Astrocyte of the spinal cord (primary cell): ENCODE measurements at regions not wholly inside any gene's neighbourhood (a gene's known extent, or its start where the extent isn't known, plus 50 kb on each side); places are given as distances from the start of the nearest gene placed in this dataset.

Experiments
- DNase-seq: peaks from one replicate; pipeline ENCODE4 v3.0.0; 2011; ENCODE audit warnings: low read depth, low spot score
- H3K4me3 ChIP-seq: 2 replicates; pipeline ENCODE4 v1.5.1; 2011; ENCODE audit warnings: low read depth, mild to moderate bottlenecking, low read length, moderate library complexity
- in situ Hi-C: cut with HindIII; loops from 2 replicates; pipeline ENCODE4 v1.10.0; 2017; ENCODE audit warnings: low sequenced_read_pairs
- TF ChIP-seq, protein P1 (sequence below): IDR thresholded peaks from 2 replicates; pipeline ENCODE4 v1.5.1; 2012; ENCODE audit warnings: low read depth, mild to moderate bottlenecking, low read length, inconsistent platforms

DNA sequence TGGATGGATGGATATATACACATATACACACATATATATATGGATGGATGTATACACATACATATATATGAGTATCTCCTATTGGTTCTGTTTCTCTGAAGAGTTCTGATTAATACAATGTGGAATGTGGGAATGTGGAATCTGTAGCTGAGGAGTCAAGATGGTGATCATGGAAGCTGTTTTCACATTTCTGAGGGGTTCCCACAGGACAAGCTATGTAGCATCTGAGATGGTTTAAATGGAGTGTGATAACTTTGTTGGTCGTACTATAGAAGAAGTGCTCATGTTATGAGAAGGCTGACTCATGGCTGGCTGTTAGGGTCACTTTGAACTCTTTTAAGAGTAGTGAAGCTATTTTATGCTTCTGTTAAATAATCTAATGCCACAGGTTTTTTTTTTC, 279.7 kb downstream of the MEIS1 start:
- H3K4me3 ChIP-seq: no peak overlapping the region
- in situ Hi-C loops: no loop called here
- TF ChIP-seq, protein P1, sequence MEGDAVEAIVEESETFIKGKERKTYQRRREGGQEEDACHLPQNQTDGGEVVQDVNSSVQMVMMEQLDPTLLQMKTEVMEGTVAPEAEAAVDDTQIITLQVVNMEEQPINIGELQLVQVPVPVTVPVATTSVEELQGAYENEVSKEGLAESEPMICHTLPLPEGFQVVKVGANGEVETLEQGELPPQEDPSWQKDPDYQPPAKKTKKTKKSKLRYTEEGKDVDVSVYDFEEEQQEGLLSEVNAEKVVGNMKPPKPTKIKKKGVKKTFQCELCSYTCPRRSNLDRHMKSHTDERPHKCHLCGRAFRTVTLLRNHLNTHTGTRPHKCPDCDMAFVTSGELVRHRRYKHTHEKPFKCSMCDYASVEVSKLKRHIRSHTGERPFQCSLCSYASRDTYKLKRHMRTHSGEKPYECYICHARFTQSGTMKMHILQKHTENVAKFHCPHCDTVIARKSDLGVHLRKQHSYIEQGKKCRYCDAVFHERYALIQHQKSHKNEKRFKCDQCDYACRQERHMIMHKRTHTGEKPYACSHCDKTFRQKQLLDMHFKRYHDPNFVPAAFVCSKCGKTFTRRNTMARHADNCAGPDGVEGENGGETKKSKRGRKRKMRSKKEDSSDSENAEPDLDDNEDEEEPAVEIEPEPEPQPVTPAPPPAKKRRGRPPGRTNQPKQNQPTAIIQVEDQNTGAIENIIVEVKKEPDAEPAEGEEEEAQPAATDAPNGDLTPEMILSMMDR: no peak
- peak; percentile 46 for DNase-seq

DNA sequence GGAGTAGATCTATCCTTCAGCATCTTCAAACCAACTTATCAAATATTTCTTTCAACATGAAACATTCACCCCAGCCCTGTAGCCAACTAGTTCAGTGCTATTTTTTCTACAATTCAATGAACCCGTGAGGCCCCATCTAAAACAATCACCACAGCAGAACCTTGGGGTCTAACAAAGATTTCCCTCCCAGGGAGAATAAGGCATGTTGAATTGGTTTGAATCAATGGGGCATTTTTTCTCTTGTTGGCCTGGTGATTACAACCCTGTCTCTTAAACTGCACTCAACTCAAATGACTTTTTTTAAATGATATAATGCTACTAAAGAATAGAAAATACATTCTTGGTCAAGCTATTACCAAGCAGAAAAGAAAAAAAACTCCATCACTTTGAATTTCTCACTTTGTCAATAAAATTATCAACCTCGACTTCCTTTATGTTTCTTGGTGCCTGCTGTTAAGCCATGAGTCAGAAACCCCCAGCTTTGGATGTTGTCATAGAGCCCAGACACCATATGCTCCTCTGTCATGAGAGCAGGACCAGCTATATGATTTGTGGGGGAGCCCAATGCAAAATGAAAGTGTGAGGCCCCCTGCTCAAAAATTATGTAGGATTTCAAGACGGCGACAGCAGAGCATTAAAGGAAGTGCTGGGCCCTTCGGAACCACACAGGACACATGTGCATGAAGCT, 282.4 kb downstream of the MEIS1 start:
- TF ChIP-seq, protein P1: no peak
- peak; percentile 75 for DNase-seq
- in situ Hi-C loops: no loop called here
- no peak overlapping the region for H3K4me3 ChIP-seq

DNA sequence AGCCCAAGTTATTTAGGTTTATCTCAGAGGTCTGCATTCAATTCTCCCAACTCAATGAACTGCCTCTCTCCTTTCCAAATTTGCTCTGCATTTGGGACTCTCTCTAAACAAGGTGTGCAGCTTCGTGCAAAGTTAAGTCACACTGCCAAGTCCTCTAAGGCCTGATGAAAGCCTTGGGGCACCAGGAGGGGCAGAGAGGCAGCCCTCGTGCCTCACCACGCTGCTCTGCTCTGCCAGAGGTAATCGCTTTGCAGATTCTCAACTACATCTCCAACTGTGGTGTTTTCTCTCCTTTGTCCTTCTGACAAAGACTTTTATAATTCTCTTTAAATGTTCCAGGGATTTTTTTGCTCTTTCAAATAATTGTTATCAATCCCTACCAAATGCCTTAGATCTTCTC, 283.0 kb downstream of the MEIS1 start:
- no peak overlapping the region for H3K4me3 ChIP-seq
- TF ChIP-seq, protein P1: no peak
- in situ Hi-C loops: no loop called here
- no peak for DNase-seq

DNA sequence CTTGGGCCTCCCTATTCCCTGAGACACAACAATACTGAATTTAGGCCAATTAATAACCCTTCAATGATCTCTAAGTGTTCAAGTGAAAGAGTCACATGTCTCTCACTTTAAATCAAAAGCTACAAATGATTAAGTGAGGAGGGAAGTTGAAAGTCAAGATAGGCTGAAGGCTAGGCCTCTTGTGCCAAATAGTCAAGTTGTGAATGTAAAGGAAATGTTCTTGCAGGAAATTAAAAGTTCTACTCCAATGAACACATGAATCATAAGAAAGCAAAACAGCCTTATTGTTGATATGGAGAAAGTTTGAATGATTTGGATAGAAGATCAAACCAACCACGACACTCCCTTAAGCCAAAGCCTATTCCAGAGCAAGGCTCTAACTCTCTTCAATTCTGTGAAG, 286.9 kb downstream of the MEIS1 start:
- H3K4me3 ChIP-seq: no peak overlapping the region
- in situ Hi-C loops: no loop called here
- TF ChIP-seq, protein P1: no peak
- no peak for DNase-seq

DNA sequence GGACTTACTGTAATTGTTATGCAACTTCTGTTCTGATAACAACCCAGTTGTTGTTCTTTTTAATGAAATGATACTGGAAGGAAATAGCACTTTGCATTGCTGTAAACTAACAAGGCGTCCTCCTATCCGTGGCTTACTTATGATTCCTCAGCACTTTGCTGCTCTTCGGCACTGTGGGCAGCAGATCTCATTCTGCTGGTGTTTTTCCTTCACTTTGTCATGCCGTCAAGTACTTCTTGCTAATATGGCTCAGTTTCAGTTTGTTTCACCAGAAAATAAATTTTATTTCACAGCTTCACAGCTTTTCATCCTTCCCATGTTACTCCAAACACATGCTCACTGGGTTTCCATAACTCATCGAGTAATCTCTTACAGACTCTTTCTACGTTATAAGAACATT, 289.3 kb downstream of the MEIS1 start:
- TF ChIP-seq, protein P1: no peak
- DNase-seq: no peak
- in situ Hi-C loops: no loop called here

DNA sequence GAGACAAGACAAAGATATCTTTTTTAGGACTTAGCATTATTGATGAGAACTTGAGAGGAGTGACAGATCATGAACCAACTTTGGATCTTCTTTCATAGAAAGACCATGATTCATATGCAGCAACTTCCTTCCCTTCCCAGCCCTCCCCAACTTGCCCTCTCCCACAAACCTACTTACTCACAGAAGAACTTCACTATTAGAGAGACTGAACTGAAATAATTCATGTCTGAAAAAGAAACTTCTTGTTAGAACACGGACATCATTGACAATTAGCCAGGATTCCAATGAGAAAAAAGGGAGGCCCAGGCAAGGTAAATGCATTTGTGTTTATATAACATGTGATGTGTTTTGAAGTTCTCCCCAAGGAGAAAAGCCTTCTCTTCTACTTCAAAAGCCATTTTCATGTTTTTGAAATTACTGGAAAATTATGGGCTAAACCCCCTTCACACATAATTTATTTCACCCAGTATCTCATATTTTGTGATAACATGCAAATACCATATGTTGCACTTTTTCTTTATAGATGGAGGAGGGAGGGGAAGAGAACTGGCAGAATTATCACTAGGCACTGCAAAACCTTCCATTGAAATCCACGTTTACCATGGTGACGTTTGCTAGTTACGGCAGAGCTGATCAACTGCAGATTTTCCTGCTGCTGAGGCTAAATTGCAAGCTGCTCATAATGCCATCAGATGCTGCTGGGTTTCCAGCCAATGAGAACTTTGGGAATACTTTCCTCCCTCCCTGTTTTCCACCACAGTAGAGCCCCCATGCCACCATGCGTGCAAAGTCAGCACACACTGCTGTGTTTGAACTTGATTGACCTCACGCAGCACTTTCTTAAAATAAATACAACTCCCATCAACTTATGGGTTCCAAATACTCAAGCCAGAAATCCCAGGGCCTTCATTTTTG, 294.7 kb downstream of the MEIS1 start:
- DNase-seq: no peak
- TF ChIP-seq, protein P1: no peak
- no peak overlapping the region for H3K4me3 ChIP-seq
- in situ Hi-C loops: no loop called here

More for the DNA sequence above, 289.3 kb downstream of the MEIS1 start:
- H3K4me3 ChIP-seq: no peak overlapping the region
